Esophagus squamous epithelium (tissue), 4 donors: ENCODE measurements at regions not wholly inside any gene's neighbourhood (a gene's known extent, or its start where the extent isn't known, plus 50 kb on each side); places are given as distances from the start of the nearest gene placed in this dataset.

Experiments
- CTCF ChIP-seq, 6 experiments: fragments of 450-650 bp in 4 of 6; fragments of 200-600 bp in 2 of 6; sonication (generic) in 2 of 6; IDR thresholded peaks; one replicate each; pipeline ENCODE4 v1.5.1; 2016 to 2019; ENCODE audit warnings: antibody characterized with exemption in 6 of 6, mild to moderate bottlenecking in 4 of 6, moderate library complexity in 4 of 6
- POLR2A ChIP-seq, 4 donors: fragments of 450-650 bp; IDR thresholded peaks; one replicate each; pipeline ENCODE4 v1.6.1; 2017; ENCODE audit warnings: antibody characterized with exemption in 4 of 4, mild to moderate bottlenecking in 4 of 4, moderate library complexity in 3 of 4

GRCh38 chr18:38322206-38322605 is 756.6 kb upstream of the CELF4 start:
- TF ChIP-seq CTCF (IDR thresholded peaks at IDR 0.05) (no peak), POLR2A (IDR thresholded peaks at IDR 0.05) (no peak)
